ENCODE measurements at regions not wholly inside any gene's neighbourhood (a gene's known extent, or its start where the extent isn't known, plus 50 kb on each side); places are given as distances from the start of the nearest gene placed in this dataset.

- no peak for DNase-seq
- intact Hi-C loops (cut with DNase I), result no loop called here
- no peak overlapping the region for H3K27ac ChIP-seq
- no peaks in the 10 kb centered on the region for H3K27me3 ChIP-seq
- H3K9me3 ChIP-seq, result no peaks in the 10 kb centered on the region
- H3K4me3 ChIP-seq, result no peak overlapping the region
- no peaks in the 10 kb centered on the region for H3K4me1 ChIP-seq
- no peaks in the 10 kb centered on the region for H3K36me3 ChIP-seq
- no peak for ATAC-seq
- TF ChIP-seq CTCF (IDR thresholded peaks at IDR 0.05) (no peak), POLR2A (IDR thresholded peaks at IDR 0.05) (no peak)
Measured at GRCh38 chr14:28877923-28878322, 111.3 kb downstream of the FOXG1 start.

GRCh38 chr14:28879573-28879996 lies 113.0 kb downstream of the FOXG1 start:
- H3K36me3 ChIP-seq, result no peaks in the 10 kb centered on the region
- H3K27ac ChIP-seq, result no peak overlapping the region
- WGBS (ENCODE audit: insufficient coverage, low coverage, low lambda C conversion rate, missing lambda C conversion rate), result 46% methylated on average over 4 of the region's 5 CpGs
- no peak overlapping the region for H3K4me3 ChIP-seq
- no peaks in the 10 kb centered on the region for H3K4me1 ChIP-seq
- no peaks in the 10 kb centered on the region for H3K9me3 ChIP-seq
- TF ChIP-seq POLR2A (IDR thresholded peaks at IDR 0.05) (no peak), CTCF (IDR thresholded peaks at IDR 0.05) (no peak)
- DNase-seq (no peak), ATAC-seq (no peak)
- intact Hi-C loops (cut with DNase I), result no loop called here
- no peaks in the 10 kb centered on the region for H3K27me3 ChIP-seq

GRCh38 chr14:28886940-28887339 lies 120.4 kb downstream of the FOXG1 start:
- H3K27ac ChIP-seq, result no peak overlapping the region
- intact Hi-C loops (cut with DNase I), result no loop called here
- no peaks in the 10 kb centered on the region for H3K36me3 ChIP-seq
- no peaks in the 10 kb centered on the region for H3K9me3 ChIP-seq
- H3K27me3 ChIP-seq, result no peaks in the 10 kb centered on the region
- DNase-seq (no peak), ATAC-seq (no peak)
- TF ChIP-seq CTCF (IDR thresholded peaks at IDR 0.05) (no peak), POLR2A (IDR thresholded peaks at IDR 0.05) (no peak)
- no peak overlapping the region for H3K4me3 ChIP-seq
- 55% methylated on average over 5 of the region's 5 CpGs for WGBS (ENCODE audit: insufficient coverage, low coverage, low lambda C conversion rate, missing lambda C conversion rate)
- H3K4me1 ChIP-seq, result no peaks in the 10 kb centered on the region

GRCh38 chr14:28895389-28895788 lies 128.8 kb downstream of the FOXG1 start:
- Histone ChIP-seq H3K27me3 (no peaks in the 10 kb centered on the region), H3K27ac (no peak overlapping the region), H3K36me3 (no peaks in the 10 kb centered on the region), H3K4me1 (no peaks in the 10 kb centered on the region), H3K9me3 (no peaks in the 10 kb centered on the region), H3K4me3 (no peak overlapping the region)
- 19% methylated on average over 3 of the region's 3 CpGs for WGBS (ENCODE audit: insufficient coverage, low coverage, low lambda C conversion rate, missing lambda C conversion rate)
- no peak for DNase-seq
- intact Hi-C loops (cut with DNase I), result no loop called here
- TF ChIP-seq POLR2A (IDR thresholded peaks at IDR 0.05) (no peak), CTCF (IDR thresholded peaks at IDR 0.05) (no peak)
- ATAC-seq, result no peak

GRCh38 chr14:28896337-28896736 lies 129.8 kb downstream of the FOXG1 start:
- ATAC-seq (no peak), DNase-seq (no peak)
- TF ChIP-seq POLR2A (IDR thresholded peaks at IDR 0.05), result no peak
- Histone ChIP-seq H3K4me1 (no peaks in the 10 kb centered on the region), H3K4me3 (no peak overlapping the region), H3K27me3 (no peaks in the 10 kb centered on the region), H3K36me3 (no peaks in the 10 kb centered on the region), H3K27ac (no peak overlapping the region), H3K9me3 (no peaks in the 10 kb centered on the region)
- intact Hi-C loops (cut with DNase I), result no loop called here
